ENCODE measurements at regions not wholly inside any gene's neighbourhood (a gene's known extent, or its start where the extent isn't known, plus 50 kb on each side); places are given as distances from the start of the nearest gene placed in this dataset.

GRCh38 chr20:22491194-22491505 lies 93.2 kb downstream of the FOXA2 start:
- TF ChIP-seq, protein P1, sequence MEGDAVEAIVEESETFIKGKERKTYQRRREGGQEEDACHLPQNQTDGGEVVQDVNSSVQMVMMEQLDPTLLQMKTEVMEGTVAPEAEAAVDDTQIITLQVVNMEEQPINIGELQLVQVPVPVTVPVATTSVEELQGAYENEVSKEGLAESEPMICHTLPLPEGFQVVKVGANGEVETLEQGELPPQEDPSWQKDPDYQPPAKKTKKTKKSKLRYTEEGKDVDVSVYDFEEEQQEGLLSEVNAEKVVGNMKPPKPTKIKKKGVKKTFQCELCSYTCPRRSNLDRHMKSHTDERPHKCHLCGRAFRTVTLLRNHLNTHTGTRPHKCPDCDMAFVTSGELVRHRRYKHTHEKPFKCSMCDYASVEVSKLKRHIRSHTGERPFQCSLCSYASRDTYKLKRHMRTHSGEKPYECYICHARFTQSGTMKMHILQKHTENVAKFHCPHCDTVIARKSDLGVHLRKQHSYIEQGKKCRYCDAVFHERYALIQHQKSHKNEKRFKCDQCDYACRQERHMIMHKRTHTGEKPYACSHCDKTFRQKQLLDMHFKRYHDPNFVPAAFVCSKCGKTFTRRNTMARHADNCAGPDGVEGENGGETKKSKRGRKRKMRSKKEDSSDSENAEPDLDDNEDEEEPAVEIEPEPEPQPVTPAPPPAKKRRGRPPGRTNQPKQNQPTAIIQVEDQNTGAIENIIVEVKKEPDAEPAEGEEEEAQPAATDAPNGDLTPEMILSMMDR (IDR thresholded peaks at IDR 0.05): no peak
- TF ChIP-seq POLR2A (IDR thresholded peaks at IDR 0.05): no peak

Data from thyroid gland (tissue), 4 donors.